ENCODE measurements at regions not wholly inside any gene's neighbourhood (a gene's known extent, or its start where the extent isn't known, plus 50 kb on each side); places are given as distances from the start of the nearest gene placed in this dataset.

- DNase-seq = no peak
These were observed 99.0 kb upstream of the KCNG1 start for GRCh38 chr20:51121901-51122412.

GRCh38 chr20:51121272-51121671 is 98.4 kb upstream of the KCNG1 start:
- DNase-seq = no peak

GRCh38 chr20:51120868-51121267 is 98.0 kb upstream of the KCNG1 start:
- DNase-seq = no peak

GRCh38 chr20:51120438-51120837 is 97.5 kb upstream of the KCNG1 start:
- DNase-seq = no peak

- no peak for DNase-seq
These were observed 97.0 kb upstream of the KCNG1 start for GRCh38 chr20:51119914-51120313.

GRCh38 chr20:51118985-51119527 is 96.1 kb upstream of the KCNG1 start:
- DNase-seq = no peak

- DNase-seq = no peak
These were observed 95.3 kb upstream of the KCNG1 start for GRCh38 chr20:51118216-51118615.

GRCh38 chr20:51116765-51117686 is 94.1 kb upstream of the KCNG1 start:
- DNase-seq = no peak

- no peak for DNase-seq
These were observed 88.4 kb upstream of the KCNG1 start for GRCh38 chr20:51111290-51111689.

- DNase-seq = no peak
These were observed 85.9 kb upstream of the KCNG1 start for GRCh38 chr20:51108638-51109363.

GRCh38 chr20:51106011-51106410 is 83.1 kb upstream of the KCNG1 start:
- no peak for DNase-seq

- no peak for DNase-seq
These were observed 82.3 kb upstream of the KCNG1 start for GRCh38 chr20:51104960-51105920.

- no peak for DNase-seq
These were observed 77.7 kb upstream of the KCNG1 start for GRCh38 chr20:51100617-51101016.

- no peak for DNase-seq
These were observed 75.4 kb upstream of the KCNG1 start for GRCh38 chr20:51098284-51098810.

- DNase-seq = no peak
These were observed 74.6 kb upstream of the KCNG1 start for GRCh38 chr20:51097351-51098120.

GRCh38 chr20:51096582-51097267 is 73.8 kb upstream of the KCNG1 start:
- no peak for DNase-seq

GRCh38 chr20:51095633-51096521 is 73.0 kb upstream of the KCNG1 start:
- peak; percentile 35 for DNase-seq

- no peak for DNase-seq
These were observed 71.3 kb upstream of the KCNG1 start for GRCh38 chr20:51094221-51094620.

GRCh38 chr20:51093240-51093763 is 70.4 kb upstream of the KCNG1 start:
- DNase-seq = no peak

Data from NCI-H1092 treated with DMSO at 0.1 percent for 48 hours (cell line).